ENCODE measurements at regions not wholly inside any gene's neighbourhood (a gene's known extent, or its start where the extent isn't known, plus 50 kb on each side); places are given as distances from the start of the nearest gene placed in this dataset.

GRCh38 chr14:42860371-42860770 lies 1253.7 kb downstream of the LRFN5 start:
- Histone ChIP-seq H3K36me3 (no peaks in the 10 kb centered on the region), H3K4me1 (no peaks in the 10 kb centered on the region), H3K9me3 (no peaks in the 10 kb centered on the region), H3K27me3 (no peaks in the 10 kb centered on the region), H3K27ac (no peak overlapping the region), H3K4me3 (no peak overlapping the region)
- intact Hi-C loops (cut with DNase I), result no loop called here
- WGBS, 2 donors, result 59 to 60% methylated on average over 1 of the region's 1 CpG
- no peak for FAIRE-seq
- no peak for DNase-seq
- no peak for TF ChIP-seq CTCF (IDR thresholded peaks at IDR 0.05)
- no peak for ATAC-seq

GRCh38 chr14:42856106-42856505 lies 1249.4 kb downstream of the LRFN5 start:
- ATAC-seq (no peak), DNase-seq (no peak), FAIRE-seq (no peak)
- no peak for TF ChIP-seq CTCF (IDR thresholded peaks at IDR 0.05)
- Histone ChIP-seq H3K9me3 (no peaks in the 10 kb centered on the region), H3K27ac (no peak overlapping the region), H3K4me1 (no peaks in the 10 kb centered on the region), H3K4me3 (no peak overlapping the region), H3K36me3 (no peaks in the 10 kb centered on the region), H3K27me3 (no peaks in the 10 kb centered on the region)
- intact Hi-C loops (cut with DNase I), result no loop called here
- 75 to 80% methylated on average over 1 of the region's 1 CpG for WGBS, 2 donors

- DNase-seq (no peak), ATAC-seq (peak in 1 of 4 donors; percentile 44), FAIRE-seq (no peak)
- no peak overlapping the region for H3K27ac ChIP-seq
- intact Hi-C loops (cut with DNase I), result no loop called here
- no peaks in the 10 kb centered on the region for H3K4me1 ChIP-seq
- H3K27me3 ChIP-seq, result no peaks in the 10 kb centered on the region
- H3K4me3 ChIP-seq, result no peak overlapping the region
- no peaks in the 10 kb centered on the region for H3K9me3 ChIP-seq
- WGBS, 2 donors, result 12 to 13% methylated on average over 1 of the region's 1 CpG
- H3K36me3 ChIP-seq, result no peaks in the 10 kb centered on the region
- no peak for TF ChIP-seq CTCF (IDR thresholded peaks at IDR 0.05)
These were observed 1248.4 kb downstream of the LRFN5 start for GRCh38 chr14:42855085-42855484.

- Histone ChIP-seq H3K9me3 (no peaks in the 10 kb centered on the region), H3K4me1 (no peaks in the 10 kb centered on the region), H3K27me3 (no peaks in the 10 kb centered on the region), H3K36me3 (no peaks in the 10 kb centered on the region), H3K4me3 (no peak overlapping the region), H3K27ac (no peak overlapping the region)
- FAIRE-seq (no peak), DNase-seq (no peak), ATAC-seq (peak in 1 of 4 donors; percentile 18)
- intact Hi-C loops (cut with DNase I), result no loop called here
- TF ChIP-seq CTCF (IDR thresholded peaks at IDR 0.05), result no peak
- 78 to 81% methylated on average over 2 of the region's 2 CpGs for WGBS, 2 donors
These were observed 1247.4 kb downstream of the LRFN5 start for GRCh38 chr14:42854061-42854460.

GRCh38 chr14:42848652-42849051 lies 1242.0 kb downstream of the LRFN5 start:
- no peak for ATAC-seq
- H3K4me3 ChIP-seq, result no peak overlapping the region
- no peak for TF ChIP-seq CTCF (IDR thresholded peaks at IDR 0.05)
- no peak for FAIRE-seq
- WGBS, 2 donors, result 48 to 50% methylated on average over 1 of the region's 1 CpG
- no peaks in the 10 kb centered on the region for H3K36me3 ChIP-seq
- no peaks in the 10 kb centered on the region for H3K4me1 ChIP-seq
- H3K27ac ChIP-seq, result no peak overlapping the region
- intact Hi-C loops (cut with DNase I), result no loop called here
- no peaks in the 10 kb centered on the region for H3K9me3 ChIP-seq
- no peak for DNase-seq
- H3K27me3 ChIP-seq, result no peaks in the 10 kb centered on the region

Measured in pancreas (tissue), 10 donors.